ENCODE measurements at regions not wholly inside any gene's neighbourhood (a gene's known extent, or its start where the extent isn't known, plus 50 kb on each side); places are given as distances from the start of the nearest gene placed in this dataset.

DNA sequence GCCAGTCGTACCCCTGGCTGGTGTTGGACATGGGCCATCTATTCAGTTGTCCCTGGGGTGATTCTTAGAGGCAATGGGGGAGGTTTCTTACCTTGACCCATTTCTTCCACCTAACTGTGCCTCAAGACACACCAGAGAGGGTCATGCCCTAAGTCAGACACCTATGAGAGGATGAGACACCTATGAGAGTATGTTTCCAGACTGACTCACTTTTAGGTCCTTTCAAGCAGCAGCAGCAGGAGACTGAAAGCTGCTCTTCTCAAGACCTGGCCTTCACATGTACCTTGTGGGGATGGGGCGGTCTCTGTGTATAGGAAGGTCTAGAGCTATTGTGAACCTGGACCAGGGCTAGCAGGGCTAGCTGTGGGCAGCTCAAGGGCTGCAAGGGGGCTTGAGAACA lies 130.1 kb downstream of the TENT4A start:
- DNase-seq (no peak), ATAC-seq (no peak)
- Histone ChIP-seq H3K4me1 (no peaks in the 10 kb centered on the region), H3K27me3 (ENCODE audit: insufficient read depth in 3 of 3, low read length in 2 of 3) (no peaks in the 10 kb centered on the region), H3K4me3 (no peak overlapping the region), H3K27ac (no peak overlapping the region), H3K9me3 (no peaks in the 10 kb centered on the region), H3K36me3 (ENCODE audit: insufficient read depth in 1 of 2, low read depth in 1 of 2) (no peaks in the 10 kb centered on the region)
- intact Hi-C loops (cut with DNase I): no loop called here
- TF ChIP-seq, protein P1, sequence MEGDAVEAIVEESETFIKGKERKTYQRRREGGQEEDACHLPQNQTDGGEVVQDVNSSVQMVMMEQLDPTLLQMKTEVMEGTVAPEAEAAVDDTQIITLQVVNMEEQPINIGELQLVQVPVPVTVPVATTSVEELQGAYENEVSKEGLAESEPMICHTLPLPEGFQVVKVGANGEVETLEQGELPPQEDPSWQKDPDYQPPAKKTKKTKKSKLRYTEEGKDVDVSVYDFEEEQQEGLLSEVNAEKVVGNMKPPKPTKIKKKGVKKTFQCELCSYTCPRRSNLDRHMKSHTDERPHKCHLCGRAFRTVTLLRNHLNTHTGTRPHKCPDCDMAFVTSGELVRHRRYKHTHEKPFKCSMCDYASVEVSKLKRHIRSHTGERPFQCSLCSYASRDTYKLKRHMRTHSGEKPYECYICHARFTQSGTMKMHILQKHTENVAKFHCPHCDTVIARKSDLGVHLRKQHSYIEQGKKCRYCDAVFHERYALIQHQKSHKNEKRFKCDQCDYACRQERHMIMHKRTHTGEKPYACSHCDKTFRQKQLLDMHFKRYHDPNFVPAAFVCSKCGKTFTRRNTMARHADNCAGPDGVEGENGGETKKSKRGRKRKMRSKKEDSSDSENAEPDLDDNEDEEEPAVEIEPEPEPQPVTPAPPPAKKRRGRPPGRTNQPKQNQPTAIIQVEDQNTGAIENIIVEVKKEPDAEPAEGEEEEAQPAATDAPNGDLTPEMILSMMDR (IDR thresholded peaks at IDR 0.05): no peak
- WGBS, 3 donors: 71 to 84% (median 75%) methylated on average over 2 of the region's 2 CpGs

DNA sequence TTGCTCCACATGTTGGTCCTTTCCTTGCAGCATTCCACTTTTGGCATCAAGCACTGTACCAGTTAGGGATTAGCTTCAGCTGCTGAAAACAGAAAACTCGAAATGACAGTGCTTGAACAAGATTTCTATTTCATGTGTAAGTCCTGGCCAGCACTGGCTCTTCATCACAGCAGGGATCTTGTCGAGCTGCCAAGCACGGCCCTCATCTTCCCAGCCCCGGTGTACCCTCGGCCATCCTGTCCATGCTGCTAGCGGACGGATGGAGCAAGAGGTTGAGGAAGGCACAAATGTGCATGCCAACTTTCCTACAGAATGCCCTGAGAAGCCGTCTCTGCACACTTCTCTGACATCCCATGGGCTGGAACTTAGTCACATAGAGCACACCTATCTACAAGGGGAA lies 130.6 kb downstream of the TENT4A start:
- ATAC-seq (no peak), DNase-seq (no peak)
- H3K9me3 ChIP-seq: no peaks in the 10 kb centered on the region
- H3K4me3 ChIP-seq: no peak overlapping the region
- no peaks in the 10 kb centered on the region for H3K4me1 ChIP-seq
- TF ChIP-seq, protein P1 (IDR thresholded peaks at IDR 0.05): no peak
- H3K27ac ChIP-seq: no peak overlapping the region
- WGBS, 3 donors: 45 to 54% (median 52%) methylated on average over 8 of the region's 8 CpGs
- no peaks in the 10 kb centered on the region for H3K36me3 ChIP-seq (ENCODE audit: insufficient read depth in 1 of 2, low read depth in 1 of 2)
- intact Hi-C loops (cut with DNase I): no loop called here
- no peaks in the 10 kb centered on the region for H3K27me3 ChIP-seq (ENCODE audit: insufficient read depth in 3 of 3, low read length in 2 of 3)

DNA sequence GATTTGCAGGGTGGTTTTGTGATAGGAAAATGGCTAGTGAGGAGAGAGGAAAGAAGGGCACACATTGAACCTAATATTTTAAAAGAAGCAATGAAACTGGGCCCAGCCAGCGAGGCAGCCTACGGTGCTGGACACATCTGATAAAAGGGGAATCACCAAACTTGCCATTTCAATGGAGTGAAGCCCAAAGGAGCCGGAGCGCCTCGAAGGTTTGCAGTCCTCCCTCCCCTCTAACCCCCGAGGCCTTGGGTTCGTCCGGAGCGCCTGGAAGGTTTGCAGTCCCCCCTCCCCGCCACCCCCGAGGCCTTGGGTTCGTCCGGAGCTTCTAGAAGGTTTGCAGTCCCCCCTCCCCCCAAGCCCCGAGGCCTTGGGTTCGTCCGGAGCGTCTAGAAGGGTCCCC lies 132.6 kb downstream of the TENT4A start:
- WGBS, 3 donors: 90 to 95% (median 94%) methylated on average over 17 of the region's 17 CpGs
- Histone ChIP-seq H3K27ac (no peak overlapping the region), H3K27me3 (ENCODE audit: insufficient read depth in 3 of 3, low read length in 2 of 3) (no peaks in the 10 kb centered on the region), H3K9me3 (no peaks in the 10 kb centered on the region), H3K4me1 (no peaks in the 10 kb centered on the region), H3K36me3 (ENCODE audit: insufficient read depth in 1 of 2, low read depth in 1 of 2) (no peaks in the 10 kb centered on the region), H3K4me3 (no peak overlapping the region)
- intact Hi-C loops (cut with DNase I): no loop called here
- DNase-seq (no peak), ATAC-seq (no peak)
- TF ChIP-seq, protein P1 (IDR thresholded peaks at IDR 0.05): no peak

DNA sequence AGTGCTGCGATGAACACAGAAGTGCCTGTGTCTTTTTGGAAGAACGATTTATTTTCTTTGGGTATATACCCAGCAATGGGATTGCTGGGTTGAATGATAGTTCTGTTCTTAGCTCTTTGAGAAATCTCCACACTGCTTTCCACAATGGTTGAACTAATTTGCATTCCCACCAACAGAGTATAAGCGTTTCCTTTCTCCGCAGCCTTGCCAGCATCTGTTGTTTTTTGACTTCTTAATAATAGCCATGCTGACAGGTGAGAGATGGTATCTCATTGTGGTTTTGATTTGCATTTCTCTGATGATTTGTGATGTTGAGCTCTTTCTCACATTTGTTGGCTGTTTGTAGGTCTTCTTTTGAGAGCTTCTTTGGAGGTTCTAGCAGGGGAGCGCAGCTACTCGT lies 134.6 kb downstream of the TENT4A start:
- no peak overlapping the region for H3K4me3 ChIP-seq
- H3K27ac ChIP-seq: no peak overlapping the region
- intact Hi-C loops (cut with DNase I): no loop called here
- no peaks in the 10 kb centered on the region for H3K36me3 ChIP-seq (ENCODE audit: insufficient read depth in 1 of 2, low read depth in 1 of 2)
- H3K27me3 ChIP-seq (ENCODE audit: insufficient read depth in 3 of 3, low read length in 2 of 3): no peaks in the 10 kb centered on the region
- DNase-seq (no peak), ATAC-seq (no peak)
- WGBS, 3 donors: 85 to 91% (median 87%) methylated on average over 6 of the region's 6 CpGs
- TF ChIP-seq, protein P1 (IDR thresholded peaks at IDR 0.05): no peak
- H3K4me1 ChIP-seq: no peaks in the 10 kb centered on the region
- no peaks in the 10 kb centered on the region for H3K9me3 ChIP-seq

DNA sequence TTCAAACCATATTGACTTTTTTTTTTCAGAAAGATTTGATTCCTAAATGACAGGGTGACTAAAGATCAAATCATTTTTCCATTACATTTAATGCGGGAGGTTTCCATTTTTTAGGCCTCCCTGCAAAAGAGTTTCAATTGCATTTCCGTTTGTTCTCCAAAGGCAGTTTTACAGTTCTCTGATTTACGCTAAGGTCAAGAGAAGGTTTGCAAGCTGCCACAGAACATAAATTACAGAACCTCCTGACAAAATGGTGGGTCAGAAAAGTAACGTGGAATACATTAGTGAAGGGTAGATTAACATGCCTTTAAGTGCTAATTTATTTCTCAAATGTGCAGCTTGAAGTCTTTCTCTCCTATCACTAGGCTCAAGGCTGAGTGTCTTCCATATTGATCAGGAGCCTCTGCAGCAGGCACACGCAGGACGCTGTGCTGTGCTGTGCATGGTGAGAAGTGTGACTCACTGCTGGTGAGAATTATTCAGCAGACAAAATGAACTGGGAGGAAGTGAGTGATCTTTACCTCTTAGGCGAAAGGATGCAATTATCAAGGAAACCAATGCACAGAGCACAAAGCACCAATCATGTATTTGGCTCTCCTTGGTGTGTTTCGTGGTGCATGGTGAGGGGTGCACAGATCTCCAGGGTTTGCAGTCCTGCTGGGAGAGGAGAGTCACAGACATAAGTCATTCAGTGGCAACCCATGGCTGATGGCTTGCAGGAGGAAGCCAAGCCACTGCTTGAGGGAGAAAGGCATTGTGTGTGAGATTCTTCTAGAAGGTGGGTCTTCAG lies 136.3 kb downstream of the TENT4A start:
- no peak for DNase-seq
- WGBS, 3 donors: 33 to 53% (median 45%) methylated on average over 8 of the region's 8 CpGs
- TF ChIP-seq, protein P1 (IDR thresholded peaks at IDR 0.05): no peak
- Histone ChIP-seq H3K4me1 (no peaks in the 10 kb centered on the region), H3K27ac (no peak overlapping the region), H3K27me3 (ENCODE audit: insufficient read depth in 3 of 3, low read length in 2 of 3) (no peaks in the 10 kb centered on the region), H3K4me3 (no peak overlapping the region), H3K9me3 (no peaks in the 10 kb centered on the region), H3K36me3 (ENCODE audit: insufficient read depth in 1 of 2, low read depth in 1 of 2) (no peaks in the 10 kb centered on the region)
- ATAC-seq: no peak
- intact Hi-C loops (cut with DNase I): no loop called here

Data from psoas muscle (tissue), 7 donors.